GM21381 (cell line): ENCODE measurements at regions not wholly inside any gene's neighbourhood (a gene's known extent, or its start where the extent isn't known, plus 50 kb on each side); places are given as distances from the start of the nearest gene placed in this dataset.
A peak's percentile ranks its signal among the peaks of the same experiment; 100 is the strongest.

ENCODE experiments used
- ATAC-seq: cut with Tn5 transposase; IDR thresholded peaks from one replicate; pipeline ENCODE4 v1.9.1; 2021; ENCODE audit warnings: mild to moderate bottlenecking, moderate library complexity; ENCODE audit not compliant: unreplicated experiment

GRCh38 chr2:106628377-106628776, 141.2 kb downstream of the CD8B2 start:
- no peak for ATAC-seq

- ATAC-seq, result no peak
Observed at GRCh38 chr2:106629981-106630380, 142.8 kb downstream of the CD8B2 start.

DNA sequence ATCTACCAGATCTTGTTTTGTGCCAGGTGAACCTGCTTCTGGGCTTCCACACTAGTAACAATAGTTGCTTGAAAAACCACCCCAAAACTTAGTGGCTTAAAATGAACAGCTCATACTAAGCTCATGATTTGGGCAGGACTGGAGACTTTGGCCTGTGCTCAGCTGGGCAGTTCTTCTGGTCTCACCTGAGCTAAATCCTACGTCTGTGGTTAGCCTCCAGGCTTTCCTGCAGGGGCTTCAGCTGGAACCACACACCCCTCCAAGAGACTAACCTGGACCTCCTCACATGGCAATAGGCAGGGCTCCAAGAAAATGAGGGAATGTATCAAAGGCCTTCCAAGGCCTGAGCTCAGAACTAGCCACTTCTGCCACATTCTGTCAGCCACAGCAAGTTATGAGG, 144.1 kb downstream of the CD8B2 start:
- no peak for ATAC-seq

DNA sequence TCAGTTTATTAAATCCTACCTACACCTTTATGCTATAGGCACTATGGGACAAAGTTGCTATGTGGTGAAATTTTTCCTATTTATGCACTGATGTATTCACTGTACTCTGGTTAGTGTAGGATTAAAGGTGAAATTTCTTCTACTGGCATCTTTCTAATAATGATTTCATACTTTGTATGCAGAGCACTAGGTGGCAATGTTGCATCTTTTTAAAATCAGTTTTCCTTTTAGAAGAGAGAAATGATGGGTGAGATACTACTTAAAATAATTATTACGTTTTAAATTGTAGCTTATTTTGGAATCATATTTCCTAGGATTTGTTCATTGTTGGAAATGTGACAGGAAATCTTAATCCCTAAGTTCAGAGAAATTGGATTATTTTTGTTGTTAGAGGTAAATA, 150.9 kb downstream of the CD8B2 start:
- no peak for ATAC-seq

- no peak for ATAC-seq
Observed at GRCh38 chr2:106638580-106638979, 151.4 kb downstream of the CD8B2 start.

DNA sequence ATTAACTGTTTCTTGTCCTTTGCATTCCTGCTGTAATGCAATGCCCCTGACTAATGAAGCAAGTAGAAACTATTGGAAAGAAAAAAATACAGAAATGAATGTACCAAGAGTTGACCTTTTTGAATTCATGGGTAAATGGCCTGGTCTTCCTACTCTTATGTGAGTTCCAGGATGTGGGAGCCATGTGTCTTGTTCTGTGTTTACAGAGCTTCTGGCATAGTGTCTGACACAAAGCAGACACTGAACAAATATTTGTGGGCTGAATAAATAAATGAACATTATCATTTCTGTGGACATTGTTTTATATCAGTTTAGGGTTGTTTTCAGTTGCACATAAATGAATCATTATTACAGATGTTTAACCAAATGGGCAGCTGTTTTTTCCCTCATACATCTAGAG, 155.5 kb downstream of the CD8B2 start:
- no peak for ATAC-seq

DNA sequence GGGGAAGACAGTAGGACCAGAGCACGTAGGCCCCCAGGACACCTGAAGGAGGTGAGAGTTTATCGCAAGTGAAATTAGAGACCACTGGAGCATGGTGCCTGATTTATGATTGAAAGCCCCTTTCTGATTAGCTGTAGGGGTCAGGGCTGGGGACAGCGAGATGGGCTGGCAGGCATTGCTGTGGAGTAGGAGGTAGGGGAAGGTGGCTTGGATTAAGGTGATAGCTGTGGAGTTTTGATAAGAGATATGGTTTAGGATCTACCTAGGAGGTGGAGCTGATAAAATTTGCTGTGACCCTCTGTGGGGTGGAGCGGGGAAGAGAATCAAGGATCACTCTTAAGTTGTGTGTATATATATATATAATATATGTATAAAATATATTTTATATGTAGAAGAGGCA, 157.5 kb downstream of the CD8B2 start:
- no peak for ATAC-seq

DNA sequence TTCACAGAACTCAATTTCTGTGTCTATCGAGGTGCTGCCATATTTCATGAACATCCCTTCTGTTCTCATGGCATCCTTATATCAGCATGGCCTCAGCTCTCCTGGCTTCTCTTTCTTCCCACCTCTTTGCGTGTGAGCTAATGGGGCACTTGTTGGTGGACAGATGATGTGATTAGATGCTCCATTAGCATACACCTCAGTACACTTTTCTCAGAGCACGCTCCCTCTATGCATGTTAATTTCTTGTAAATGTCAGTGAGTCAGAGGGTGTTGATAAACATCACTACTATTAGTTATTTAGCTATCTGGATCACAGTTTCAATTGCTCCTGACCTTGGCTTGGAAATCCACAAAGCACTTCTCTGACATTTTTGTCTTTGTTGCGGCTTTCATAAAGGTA, 159.4 kb downstream of the CD8B2 start:
- no peak for ATAC-seq

DNA sequence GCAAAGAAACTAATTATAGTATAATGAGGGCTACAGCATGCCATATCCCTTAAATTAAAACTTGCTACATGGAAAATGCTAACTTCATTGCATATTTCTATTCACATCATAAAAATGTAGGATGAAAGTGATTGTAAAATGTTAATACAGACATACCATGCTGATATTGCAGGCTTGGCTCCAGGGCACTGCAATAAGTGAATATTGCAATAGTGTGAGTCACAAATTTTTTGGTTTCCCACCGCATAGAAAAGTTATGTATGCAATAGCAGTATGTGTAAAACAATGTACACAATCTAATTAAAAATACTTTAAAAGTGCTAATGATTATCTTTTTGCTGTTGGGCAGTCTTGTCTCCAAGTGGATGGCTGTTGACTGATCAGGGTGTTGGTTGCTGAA, 162.1 kb downstream of the CD8B2 start:
- ATAC-seq, result no peak

DNA sequence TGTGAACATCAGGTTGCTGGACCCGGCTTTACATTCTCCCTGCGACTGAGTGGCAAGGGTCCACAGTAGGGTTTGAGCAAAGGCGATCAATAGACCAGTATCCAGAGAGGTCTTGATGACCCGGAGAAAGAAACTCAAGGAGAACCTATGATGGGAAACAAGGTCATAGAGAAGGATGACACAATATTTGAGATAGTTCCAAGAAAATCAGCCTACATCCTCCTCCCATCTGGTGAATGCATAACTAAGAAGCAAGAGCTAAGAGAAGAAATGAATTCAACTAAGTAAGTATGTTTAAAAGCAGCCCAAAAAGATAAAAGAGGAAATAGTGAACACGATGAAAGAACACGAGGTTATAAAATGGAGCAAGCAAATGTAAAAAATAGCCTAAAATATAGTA, 166.3 kb downstream of the CD8B2 start:
- ATAC-seq, result no peak

- ATAC-seq, result no peak
Observed at GRCh38 chr2:106658616-106659015, 171.5 kb downstream of the CD8B2 start.

GRCh38 chr2:106664669-106665068, 177.5 kb downstream of the CD8B2 start:
- peak; percentile 57 for ATAC-seq

DNA sequence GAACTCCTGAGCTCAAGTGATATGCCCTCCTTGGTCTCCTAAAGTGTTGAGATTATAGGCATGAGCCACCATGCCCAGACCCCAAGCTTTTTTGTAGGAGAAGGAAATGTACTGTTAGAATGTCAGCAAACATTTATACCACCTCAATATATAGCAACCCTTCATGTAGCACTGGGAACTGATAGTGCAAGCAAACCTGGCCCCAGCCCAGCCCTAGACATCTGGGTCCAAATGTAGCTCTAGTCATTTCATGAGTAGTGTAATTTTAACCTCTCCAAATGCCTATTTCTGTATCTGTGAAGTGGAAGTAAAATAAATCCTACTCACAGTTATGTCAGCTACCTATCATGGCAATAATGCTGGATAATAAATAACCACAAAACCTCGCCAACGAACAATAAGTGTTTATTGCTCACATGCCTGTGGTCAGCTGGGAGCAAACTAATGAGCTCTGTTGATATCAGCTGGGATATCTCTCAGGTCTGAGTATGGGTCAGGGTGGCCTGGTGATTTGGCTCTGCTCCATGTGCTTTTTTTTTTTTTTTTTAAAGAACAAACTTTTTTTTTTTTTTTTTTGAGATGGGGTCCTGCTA, 180.4 kb downstream of the CD8B2 start:
- ATAC-seq, result no peak

GRCh38 chr2:106685180-106685897, 198.2 kb downstream of the CD8B2 start:
- ATAC-seq, result no peak

DNA sequence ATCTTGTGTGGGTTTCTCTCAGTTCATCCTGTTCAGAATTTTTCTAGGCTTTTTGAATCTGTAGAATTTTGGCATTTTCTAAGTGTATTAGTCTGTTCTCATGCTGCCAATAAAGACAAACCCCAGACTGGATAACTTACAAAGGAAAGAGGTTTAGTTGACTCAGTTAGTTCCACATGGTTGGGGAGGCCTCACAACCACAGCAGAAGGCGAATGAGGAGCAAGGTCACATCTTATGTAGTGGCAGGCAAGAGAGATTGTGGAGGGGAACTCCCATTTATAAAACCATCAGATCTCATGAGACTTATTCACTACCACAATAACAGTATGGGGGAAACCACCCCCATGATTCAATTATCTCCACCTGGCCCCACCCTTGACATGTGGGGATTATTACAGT, 199.2 kb downstream of the ST6GAL2 start:
- no peak for ATAC-seq

DNA sequence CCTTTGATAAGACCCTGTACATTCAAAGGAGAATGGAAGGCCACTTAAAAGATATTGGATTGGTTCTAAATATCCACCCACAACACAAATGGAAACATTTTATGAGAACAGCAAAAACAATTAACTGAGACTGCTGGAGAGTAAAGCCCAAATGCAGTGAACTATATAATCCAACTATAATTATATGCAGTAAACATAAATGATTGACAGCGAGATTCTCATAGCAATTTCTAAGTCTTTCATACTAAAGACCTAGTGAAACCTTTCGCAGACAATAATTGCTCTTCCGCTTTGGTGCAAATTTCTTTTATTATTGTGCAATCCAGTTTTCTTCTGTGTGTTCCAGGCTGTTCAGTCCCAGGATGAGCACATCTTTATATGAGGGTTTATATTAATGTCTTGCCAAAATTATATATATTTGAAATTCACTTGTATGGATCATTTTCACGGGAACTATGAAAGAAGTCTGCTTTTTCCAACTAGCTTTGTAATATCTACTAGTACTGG, 190.9 kb downstream of the ST6GAL2 start:
- ATAC-seq, result no peak

- no peak for ATAC-seq
Observed at GRCh38 chr2:106695919-106696318, 190.0 kb downstream of the ST6GAL2 start.

DNA sequence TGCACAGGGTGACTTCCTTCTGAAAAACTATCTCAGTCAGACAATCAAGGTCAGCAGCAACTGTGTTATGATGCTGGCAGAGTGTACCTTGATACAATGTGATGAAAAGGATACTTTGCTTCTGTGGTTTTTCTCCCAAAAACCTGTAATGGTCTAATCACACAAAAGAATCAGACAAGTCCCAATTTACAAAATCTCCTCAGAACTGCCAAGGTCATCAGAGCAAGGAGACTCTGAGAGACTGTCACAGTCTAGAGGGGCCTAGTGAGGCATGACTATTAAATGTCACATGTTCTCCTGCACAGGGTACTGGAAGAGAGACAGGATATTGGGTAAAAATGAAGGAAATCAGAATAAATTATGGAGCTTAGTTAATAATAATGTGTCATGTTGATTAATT, 185.4 kb downstream of the ST6GAL2 start:
- ATAC-seq, result no peak

DNA sequence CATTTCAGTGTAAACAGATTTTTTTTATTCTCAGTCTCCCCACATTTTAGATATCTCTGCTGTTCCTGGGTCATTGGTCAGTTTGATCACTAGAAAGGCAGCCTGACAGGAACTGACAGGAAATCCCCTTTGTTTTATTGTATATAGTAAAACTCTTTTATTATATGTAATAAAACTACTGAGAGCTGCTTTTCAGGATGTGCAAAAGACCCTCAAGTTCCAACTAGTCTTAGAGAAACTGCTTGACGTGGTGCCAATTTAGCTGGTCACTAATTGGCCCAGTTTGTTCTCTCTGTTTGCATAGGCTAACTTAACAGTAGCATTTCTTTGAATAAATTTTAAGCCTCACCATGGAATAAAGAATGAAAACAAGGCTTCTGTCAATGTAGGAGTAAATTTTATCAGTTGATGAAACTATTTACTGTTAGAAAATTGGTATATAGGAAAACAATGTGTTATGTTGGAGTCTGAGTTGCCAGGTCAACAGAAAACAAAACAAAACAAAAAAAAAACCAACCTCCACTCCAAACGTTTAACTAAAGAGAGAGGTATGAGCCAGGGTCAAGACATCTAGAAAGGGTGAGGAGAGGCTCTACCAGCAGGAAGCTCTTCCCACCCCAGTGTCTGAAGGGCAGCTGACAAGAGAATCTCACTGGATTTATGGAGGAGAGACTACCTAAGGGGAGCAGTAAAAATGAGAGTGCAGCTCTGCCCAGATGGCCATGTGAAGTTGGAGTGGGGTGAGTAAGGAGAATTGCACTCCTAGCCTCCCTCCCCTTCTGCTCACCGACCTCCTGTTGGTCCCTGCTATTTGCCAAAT, 184.6 kb downstream of the ST6GAL2 start:
- ATAC-seq, result no peak

GRCh38 chr2:106703161-106703560, 182.8 kb downstream of the ST6GAL2 start:
- ATAC-seq, result no peak

DNA sequence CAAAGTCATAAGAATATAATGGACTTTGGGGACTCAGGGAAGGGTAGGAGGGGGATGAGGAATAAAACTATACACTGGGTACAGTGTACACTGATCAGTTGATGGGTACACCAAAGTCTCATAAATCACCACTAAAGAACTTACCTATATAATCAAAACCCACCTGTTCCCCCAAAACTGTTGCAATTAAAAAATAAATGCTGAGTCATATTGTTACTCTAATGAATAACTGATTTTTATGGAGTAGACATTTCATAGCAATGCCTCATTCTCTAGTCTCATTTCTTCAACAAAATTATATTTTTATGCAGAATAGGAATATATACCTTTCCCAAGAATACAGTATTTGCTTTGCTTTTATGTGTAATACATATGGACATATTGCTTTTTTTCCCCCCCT, 181.2 kb downstream of the ST6GAL2 start:
- no peak for ATAC-seq

- no peak for ATAC-seq
Observed at GRCh38 chr2:106705877-106706276, 180.1 kb downstream of the ST6GAL2 start.
